ENCODE measurements at regions not wholly inside any gene's neighbourhood (a gene's known extent, or its start where the extent isn't known, plus 50 kb on each side); places are given as distances from the start of the nearest gene placed in this dataset.

DNA sequence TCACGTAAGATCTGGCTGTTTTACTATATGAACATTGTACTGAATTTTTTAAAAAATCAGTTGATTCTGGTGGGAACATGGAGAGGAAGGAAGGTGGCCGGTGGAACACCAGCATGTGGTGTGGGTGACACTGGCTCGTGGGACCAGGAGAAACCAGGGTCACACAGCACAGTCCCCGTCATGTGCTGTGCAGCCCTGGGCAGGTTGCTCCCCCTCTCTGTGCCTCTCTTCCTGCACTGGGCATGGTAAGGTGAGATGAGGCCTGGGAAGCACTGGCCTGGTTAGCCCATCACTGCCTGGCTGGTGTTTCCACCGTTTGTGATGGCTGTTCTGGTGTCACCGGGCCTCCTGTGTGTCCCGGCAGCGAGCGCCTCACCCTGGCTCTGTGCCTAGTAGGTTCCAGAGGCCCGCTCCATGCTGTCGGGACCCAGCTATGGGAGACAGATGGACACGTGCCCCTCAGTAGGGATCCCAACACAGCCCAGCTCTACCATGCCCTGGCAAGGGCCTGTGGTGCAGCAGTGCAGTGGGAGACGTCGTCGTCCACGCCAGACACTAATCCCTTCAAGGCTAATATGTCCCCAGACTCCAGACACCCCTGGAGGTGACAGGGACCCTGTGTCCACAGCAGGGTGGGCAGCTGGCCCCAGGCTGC lies 88.2 kb upstream of the LINC01488 start:
- DNase-seq (no peak), ATAC-seq (no peak)
- H3K36me3 ChIP-seq (ENCODE audit: low read depth, low read length) = no peaks in the 10 kb centered on the region
- no peak overlapping the region for H3K9ac ChIP-seq (ENCODE audit: low read length)
- TF ChIP-seq, protein P1, sequence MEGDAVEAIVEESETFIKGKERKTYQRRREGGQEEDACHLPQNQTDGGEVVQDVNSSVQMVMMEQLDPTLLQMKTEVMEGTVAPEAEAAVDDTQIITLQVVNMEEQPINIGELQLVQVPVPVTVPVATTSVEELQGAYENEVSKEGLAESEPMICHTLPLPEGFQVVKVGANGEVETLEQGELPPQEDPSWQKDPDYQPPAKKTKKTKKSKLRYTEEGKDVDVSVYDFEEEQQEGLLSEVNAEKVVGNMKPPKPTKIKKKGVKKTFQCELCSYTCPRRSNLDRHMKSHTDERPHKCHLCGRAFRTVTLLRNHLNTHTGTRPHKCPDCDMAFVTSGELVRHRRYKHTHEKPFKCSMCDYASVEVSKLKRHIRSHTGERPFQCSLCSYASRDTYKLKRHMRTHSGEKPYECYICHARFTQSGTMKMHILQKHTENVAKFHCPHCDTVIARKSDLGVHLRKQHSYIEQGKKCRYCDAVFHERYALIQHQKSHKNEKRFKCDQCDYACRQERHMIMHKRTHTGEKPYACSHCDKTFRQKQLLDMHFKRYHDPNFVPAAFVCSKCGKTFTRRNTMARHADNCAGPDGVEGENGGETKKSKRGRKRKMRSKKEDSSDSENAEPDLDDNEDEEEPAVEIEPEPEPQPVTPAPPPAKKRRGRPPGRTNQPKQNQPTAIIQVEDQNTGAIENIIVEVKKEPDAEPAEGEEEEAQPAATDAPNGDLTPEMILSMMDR (conservative IDR thresholded peaks at IDR 0.05; ENCODE audit: low read depth, low read length) = no peak
- TF ChIP-seq EZH2phosphoT487 (IDR thresholded peaks at IDR 0.05; ENCODE audit: borderline replicate concordance, low read length) (no peak), EZH2 (IDR thresholded peaks at IDR 0.05; ENCODE audit: low read length, unreplicated experiment) (no peak)
- CTCF ChIA-PET = no interaction called here
- H2AFZ ChIP-seq (ENCODE audit: low read length) = no peak overlapping the region
- no peak overlapping the region for H3K4me2 ChIP-seq (ENCODE audit: low read length)
- POLR2A ChIA-PET (ENCODE audit: unreplicated experiment) = no interaction called here
- peaks cover 11% of the 10 kb centered on the region for H3K4me1 ChIP-seq (ENCODE audit: insufficient read depth, low read length)
- no peaks in the 10 kb centered on the region for H3K27me3 ChIP-seq (ENCODE audit: low read length)
- intact Hi-C loops (cut with micrococcal nuclease) = no loop called here
- BruUV-seq (replicated peaks) = no TSS peak
- no peaks in the 10 kb centered on the region for H3K79me2 ChIP-seq (ENCODE audit: low read length)
- H3K9me3 ChIP-seq (ENCODE audit: low read length) = no peaks in the 10 kb centered on the region
- no peak overlapping the region for H3K4me3 ChIP-seq (ENCODE audit: low read length)
- H3K9me2 ChIP-seq (replicated peaks; ENCODE audit: low read length) = no peaks in the 10 kb centered on the region
- H3K27ac ChIP-seq (ENCODE audit: low read length) = no peak overlapping the region
- no peaks in the 10 kb centered on the region for H3F3A ChIP-seq (ENCODE audit: low read length, unreplicated experiment)
- no peaks in the 10 kb centered on the region for H4K20me1 ChIP-seq (ENCODE audit: low read length)

DNA sequence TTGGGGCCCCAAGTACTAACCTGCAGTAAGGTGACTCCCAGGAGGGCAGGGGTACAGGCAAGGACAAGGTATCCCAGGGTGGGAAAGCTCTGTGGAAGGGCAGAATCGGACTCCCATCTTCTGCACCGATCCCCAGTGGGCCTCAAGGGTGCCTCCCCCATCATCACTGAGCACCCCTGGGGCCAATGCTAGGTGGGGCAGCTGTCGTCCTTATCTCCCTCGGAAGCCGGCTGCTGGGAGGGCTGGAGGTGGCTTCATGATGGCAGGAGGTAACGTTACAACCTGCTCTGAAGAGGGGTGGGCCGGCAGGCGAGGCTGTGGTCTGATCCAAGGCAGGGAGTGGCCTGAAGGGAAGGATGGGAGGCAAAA lies 87.6 kb upstream of the LINC01488 start:
- Histone ChIP-seq H3K4me2 (ENCODE audit: low read length) (no peak overlapping the region), H3K36me3 (ENCODE audit: low read depth, low read length) (no peaks in the 10 kb centered on the region), H3F3A (ENCODE audit: low read length, unreplicated experiment) (no peaks in the 10 kb centered on the region), H3K9me2 (replicated peaks; ENCODE audit: low read length) (no peaks in the 10 kb centered on the region), H4K20me1 (ENCODE audit: low read length) (no peaks in the 10 kb centered on the region), H3K4me3 (ENCODE audit: low read length) (no peak overlapping the region), H3K79me2 (ENCODE audit: low read length) (no peaks in the 10 kb centered on the region), H3K27ac (ENCODE audit: low read length) (no peak overlapping the region), H3K27me3 (ENCODE audit: low read length) (no peaks in the 10 kb centered on the region), H3K4me1 (ENCODE audit: insufficient read depth, low read length) (peaks cover 8% of the 10 kb centered on the region), H3K9ac (ENCODE audit: low read length) (no peak overlapping the region), H3K9me3 (ENCODE audit: low read length) (no peaks in the 10 kb centered on the region), H2AFZ (ENCODE audit: low read length) (no peak overlapping the region)
- intact Hi-C loops (cut with micrococcal nuclease) = no loop called here
- ChIA-PET CTCF (no interaction called here), POLR2A (ENCODE audit: unreplicated experiment) (no interaction called here)
- no peak for DNase-seq
- TF ChIP-seq EZH2phosphoT487 (IDR thresholded peaks at IDR 0.05; ENCODE audit: borderline replicate concordance, low read length) = no peak
- ATAC-seq = no peak
- no TSS peak for BruUV-seq (replicated peaks)

DNA sequence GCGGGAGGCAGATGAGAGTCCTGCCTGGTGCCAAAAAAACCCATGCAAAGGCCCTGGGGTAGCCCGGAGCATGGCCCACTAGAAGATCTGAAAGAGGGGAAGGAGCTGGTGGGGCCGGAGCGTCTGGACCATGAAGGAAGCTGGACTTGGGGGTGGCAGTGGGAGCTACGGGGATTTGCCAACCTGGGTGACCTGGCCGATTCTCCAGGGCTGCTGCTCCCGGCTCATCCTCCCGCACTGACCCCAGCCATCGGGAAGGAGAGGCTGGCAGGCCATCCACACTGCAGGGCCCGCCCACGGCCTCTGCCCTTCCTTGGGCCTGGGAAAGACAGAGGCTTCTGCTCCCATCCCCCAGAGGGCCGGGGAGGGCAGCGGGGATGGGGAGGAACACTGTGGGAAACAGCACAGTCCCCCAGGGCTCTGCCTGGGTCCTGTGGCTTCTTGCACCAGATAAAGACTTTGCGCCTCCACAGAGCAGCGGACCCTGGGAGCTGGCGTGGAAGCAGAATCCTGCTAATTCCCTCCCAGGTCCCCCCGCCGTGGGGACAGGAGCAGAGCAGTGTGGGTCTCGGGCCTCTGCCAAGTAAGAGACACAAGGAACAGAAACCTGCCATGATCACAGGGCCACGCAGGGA lies 87.1 kb upstream of the LINC01488 start:
- TF ChIP-seq, protein P1 (conservative IDR thresholded peaks at IDR 0.05; ENCODE audit: low read depth, low read length) = no peak
- TF ChIP-seq EZH2phosphoT487 (IDR thresholded peaks at IDR 0.05; ENCODE audit: borderline replicate concordance, low read length) = no peak
- TF ChIP-seq EZH2 (IDR thresholded peaks at IDR 0.05; ENCODE audit: low read length, unreplicated experiment) = no peak
- H3K4me3 ChIP-seq (ENCODE audit: low read length) = no peak overlapping the region
- no peak for ATAC-seq
- H3F3A ChIP-seq (ENCODE audit: low read length, unreplicated experiment) = no peaks in the 10 kb centered on the region
- no peak overlapping the region for H2AFZ ChIP-seq (ENCODE audit: low read length)
- CTCF ChIA-PET = no interaction called here
- BruUV-seq (replicated peaks) = no TSS peak
- peaks cover 3% of the 10 kb centered on the region for H3K4me1 ChIP-seq (ENCODE audit: insufficient read depth, low read length)
- POLR2A ChIA-PET (ENCODE audit: unreplicated experiment) = no interaction called here
- no peak overlapping the region for H3K9ac ChIP-seq (ENCODE audit: low read length)
- no peaks in the 10 kb centered on the region for H4K20me1 ChIP-seq (ENCODE audit: low read length)
- no peak for DNase-seq
- H3K27me3 ChIP-seq (ENCODE audit: low read length) = no peaks in the 10 kb centered on the region
- H3K9me2 ChIP-seq (replicated peaks; ENCODE audit: low read length) = no peaks in the 10 kb centered on the region
- no peaks in the 10 kb centered on the region for H3K36me3 ChIP-seq (ENCODE audit: low read depth, low read length)
- no peaks in the 10 kb centered on the region for H3K9me3 ChIP-seq (ENCODE audit: low read length)
- intact Hi-C loops (cut with micrococcal nuclease) = no loop called here
- H3K79me2 ChIP-seq (ENCODE audit: low read length) = no peaks in the 10 kb centered on the region
- no peak overlapping the region for H3K27ac ChIP-seq (ENCODE audit: low read length)
- no peak overlapping the region for H3K4me2 ChIP-seq (ENCODE audit: low read length)
